Caco-2 (cell line): ENCODE measurements at regions not wholly inside any gene's neighbourhood (a gene's known extent, or its start where the extent isn't known, plus 50 kb on each side); places are given as distances from the start of the nearest gene placed in this dataset.

Source experiments
- BruUV-seq: library from RNA; stranded (reverse); fragments of 400-500 nt; replicated peaks from 2 replicates; lab custom pipeline; 2021; lab: Mats Ljungman, UMichigan
- CTCF ChIA-PET: fragments of 300-600 bp; sonication (Branson Sonifier 250); formaldehyde crosslinking; loops from one replicate; lab custom pipeline; 2022; ENCODE audit warnings: antibody characterized with exemption; lab: Charles Lee
- POLR2A ChIA-PET: fragments of 300-600 bp; sonication (Branson Sonifier 250); formaldehyde crosslinking; loops from one replicate; lab custom pipeline; 2022; ENCODE audit warnings: antibody characterized with exemption; lab: Charles Lee
- DNase-seq, 2 experiments: peaks; one replicate each; pipeline versions ENCODE4 v3.0.0 to v3.0.0-alpha.2; 2020 to 2022
- H3K27me3 ChIP-seq: replicated peaks from 2 replicates; pipeline ENCODE4 v1.6.0; 2011; ENCODE audit warnings: low read length; ENCODE audit not compliant: control insufficient read depth, insufficient read depth
- H3K36me3 ChIP-seq: 2 replicates; pipeline ENCODE4 v1.5.1; 2011; ENCODE audit warnings: low read length; ENCODE audit not compliant: control insufficient read depth, insufficient read depth
- H3K4me1 ChIP-seq: fragments of 250-450 bp; sonication (Bioruptor Pico); 2 replicates; pipeline ENCODE4 v1.5.1; 2020; ENCODE audit warnings: mild to moderate bottlenecking
- H3K4me3 ChIP-seq: 2 replicates; pipeline ENCODE4 v1.5.1; 2011; ENCODE audit warnings: low read depth, mild to moderate bottlenecking, control low read depth, low read length
- H3K9me3 ChIP-seq: fragments of 250-450 bp; sonication (Bioruptor Pico); 2 replicates; pipeline ENCODE4 v1.5.1; 2020; ENCODE audit warnings: mild to moderate bottlenecking, moderate library complexity
- H3K27ac Mint-ChIP-seq: one replicate; pipeline ENCODE4 v1.8.0; 2022; ENCODE audit warnings: mixed read lengths; ENCODE audit not compliant: unreplicated experiment
- H3K27me3 Mint-ChIP-seq: one replicate; pipeline ENCODE4 v1.8.0; 2022; ENCODE audit warnings: mixed read lengths; ENCODE audit not compliant: insufficient read depth, unreplicated experiment
- H3K36me3 Mint-ChIP-seq: one replicate; pipeline ENCODE4 v1.8.0; 2022; ENCODE audit warnings: mild to moderate bottlenecking, mixed read lengths; ENCODE audit not compliant: insufficient read depth, unreplicated experiment
- H3K4me1 Mint-ChIP-seq: one replicate; pipeline ENCODE4 v1.8.0; 2022; ENCODE audit warnings: low read depth, mixed read lengths; ENCODE audit not compliant: unreplicated experiment
- H3K4me3 Mint-ChIP-seq: one replicate; pipeline ENCODE4 v1.8.0; 2022; ENCODE audit warnings: mild to moderate bottlenecking, moderate library complexity, mixed read lengths; ENCODE audit not compliant: unreplicated experiment
- H3K9me3 Mint-ChIP-seq: one replicate; pipeline ENCODE4 v1.8.0; 2022; ENCODE audit warnings: mixed read lengths; ENCODE audit not compliant: unreplicated experiment
- CTCF ChIP-seq, 2 experiments: fragments of 200-600 bp in 1 of 2; IDR thresholded peaks; 1 replicate in 1 of 2; 2 replicates in 1 of 2; pipeline versions ENCODE4 v1.5.1 to v1.8.0; 2011 to 2022; ENCODE audit warnings: antibody characterized with exemption in 1 of 2, control low read depth in 1 of 2, inconsistent platforms in 1 of 2, low read depth in 1 of 2, low read length in 1 of 2, mild to moderate bottlenecking in 1 of 2, moderate library complexity in 1 of 2; ENCODE audit not compliant: insufficient read depth in 1 of 2, severe bottlenecking in 1 of 2, unreplicated experiment in 1 of 2
- intact Hi-C: fragments of 100-400 bp; cut with micrococcal nuclease; formaldehyde crosslinking; loops from one replicate; pipeline ENCODE4 v1.10.0; 2022; ENCODE audit not compliant: unreplicated experiment

GRCh38 chr11:36877149-36877548, 279.1 kb upstream of the RAG2 start:
- H3K4me1 ChIP-seq, result 0 out of 2 replicates have a peak, but pooled peaks cover 3% of the 10 kb centered on the region
- no peak overlapping the region for H3K27ac Mint-ChIP-seq
- no peak for DNase-seq
- BruUV-seq, result no TSS peak
- H3K36me3 Mint-ChIP-seq, result no peaks in the 10 kb centered on the region
- H3K9me3 Mint-ChIP-seq, result no peaks in the 10 kb centered on the region
- POLR2A ChIA-PET, result no interaction called here
- H3K27me3 ChIP-seq, result no peaks in the 10 kb centered on the region
- intact Hi-C loops, result no loop called here
- TF ChIP-seq CTCF (IDR thresholded peaks at IDR 0.05; ENCODE audit: insufficient read depth in 1 of 2, low read depth in 1 of 2, low read length in 1 of 2, severe bottlenecking in 1 of 2, unreplicated experiment in 1 of 2), result no peak
- H3K4me3 ChIP-seq, result no peak overlapping the region
- H3K4me3 Mint-ChIP-seq, result no peak overlapping the region
- peaks cover 4% of the 10 kb centered on the region for H3K27me3 Mint-ChIP-seq
- H3K36me3 ChIP-seq, result no peaks in the 10 kb centered on the region
- no peaks in the 10 kb centered on the region for H3K4me1 Mint-ChIP-seq
- no peaks in the 10 kb centered on the region for H3K9me3 ChIP-seq
- CTCF ChIA-PET, result no interaction called here

GRCh38 chr11:36876266-36876665, 278.2 kb upstream of the RAG2 start:
- ChIA-PET POLR2A (no interaction called here), CTCF (no interaction called here)
- Mint-ChIP-seq H3K4me3 (no peak overlapping the region), H3K27ac (no peak overlapping the region), H3K27me3 (peaks cover 4% of the 10 kb centered on the region), H3K4me1 (no peaks in the 10 kb centered on the region), H3K9me3 (no peaks in the 10 kb centered on the region), H3K36me3 (no peaks in the 10 kb centered on the region)
- no peaks in the 10 kb centered on the region for H3K36me3 ChIP-seq
- 0 out of 2 replicates have a peak, but pooled peaks cover 3% of the 10 kb centered on the region for H3K4me1 ChIP-seq
- H3K27me3 ChIP-seq, result no peaks in the 10 kb centered on the region
- no TSS peak for BruUV-seq
- no peaks in the 10 kb centered on the region for H3K9me3 ChIP-seq
- no peak for TF ChIP-seq CTCF (IDR thresholded peaks at IDR 0.05; ENCODE audit: insufficient read depth in 1 of 2, low read depth in 1 of 2, low read length in 1 of 2, severe bottlenecking in 1 of 2, unreplicated experiment in 1 of 2)
- no peak for DNase-seq
- no peak overlapping the region for H3K4me3 ChIP-seq
- intact Hi-C loops, result no loop called here

GRCh38 chr11:36874291-36874690, 276.3 kb upstream of the RAG2 start:
- Histone ChIP-seq H3K4me3 (no peak overlapping the region), H3K36me3 (no peaks in the 10 kb centered on the region), H3K4me1 (no peaks in the 10 kb centered on the region), H3K9me3 (no peaks in the 10 kb centered on the region), H3K27me3 (no peaks in the 10 kb centered on the region)
- ChIA-PET POLR2A (no interaction called here), CTCF (no interaction called here)
- no peak overlapping the region for H3K4me3 Mint-ChIP-seq
- H3K36me3 Mint-ChIP-seq, result no peaks in the 10 kb centered on the region
- no peak for DNase-seq
- no TSS peak for BruUV-seq
- intact Hi-C loops, result no loop called here
- H3K9me3 Mint-ChIP-seq, result no peaks in the 10 kb centered on the region
- no peaks in the 10 kb centered on the region for H3K4me1 Mint-ChIP-seq
- no peak for TF ChIP-seq CTCF (IDR thresholded peaks at IDR 0.05; ENCODE audit: insufficient read depth in 1 of 2, low read depth in 1 of 2, low read length in 1 of 2, severe bottlenecking in 1 of 2, unreplicated experiment in 1 of 2)
- no peak overlapping the region for H3K27ac Mint-ChIP-seq
- H3K27me3 Mint-ChIP-seq, result peaks cover 4% of the 10 kb centered on the region
